Endothelial cell of umbilical vein (primary cell): ENCODE measurements at regions not wholly inside any gene's neighbourhood (a gene's known extent, or its start where the extent isn't known, plus 50 kb on each side); places are given as distances from the start of the nearest gene placed in this dataset.

Source experiments
- BruUV-seq: library from RNA; stranded (reverse); fragments of 400-500 nt; replicated peaks from 2 replicates; lab custom pipeline; 2021; lab: Mats Ljungman, UMichigan
- CTCF ChIA-PET: fragments of 300-600, 350-600 bp; sonication (Branson Sonifier 250); formaldehyde crosslinking; loops from one replicate; lab custom pipeline; 2021; ENCODE audit warnings: antibody characterized with exemption, inconsistent platforms; lab: Charles Lee
- POLR2A ChIA-PET: fragments of 300-600, 350-600 bp; sonication (Branson Sonifier 250); formaldehyde crosslinking; loops from one replicate; lab custom pipeline; 2021; ENCODE audit warnings: antibody characterized with exemption, inconsistent platforms; lab: Charles Lee
- DNase-seq: peaks from one replicate; pipeline ENCODE4 v3.0.0-alpha.2; 2011; ENCODE audit warnings: low read depth, low spot score
- FAIRE-seq: peaks from 2 replicates; lab custom pipeline; 2011; peaks lifted over from hg19 to GRCh38; lab: Jason Lieb, UNC
- H2AFZ ChIP-seq: 2 replicates; pipeline ENCODE4 v1.6.0; 2012; ENCODE audit warnings: low read depth, low read length, control low read depth, inconsistent platforms
- H3K27ac ChIP-seq: 2 replicates; pipeline ENCODE4 v1.5.1; 2011; ENCODE audit warnings: low read depth, mild to moderate bottlenecking, control low read depth, low read length, moderate library complexity; ENCODE audit not compliant: insufficient read depth
- H3K27me3 ChIP-seq, 2 experiments: 2 replicates each; pipeline versions ENCODE4 v1.6.0 to v1.6.1; 2011; ENCODE audit warnings: low read length in 2 of 2, mixed read lengths in 1 of 2; ENCODE audit not compliant: control insufficient read depth in 2 of 2, insufficient read depth in 2 of 2
- H3K36me3 ChIP-seq, 2 experiments: 2 replicates in 1 of 2; 3 replicates in 1 of 2; pipeline ENCODE4 v1.5.1; 2011; ENCODE audit warnings: low read length in 2 of 2, mild to moderate bottlenecking in 1 of 2, moderate library complexity in 1 of 2; ENCODE audit not compliant: control insufficient read depth in 2 of 2, insufficient read depth in 2 of 2; ENCODE audit errors: extremely low read depth in 1 of 2
- H3K4me1 ChIP-seq: 3 replicates; pipeline ENCODE4 v1.5.1; 2011; ENCODE audit warnings: mild to moderate bottlenecking, low read length; ENCODE audit not compliant: control insufficient read depth, insufficient read depth; ENCODE audit errors: extremely low read depth
- H3K4me2 ChIP-seq: 2 replicates; pipeline ENCODE4 v1.6.1; 2011; ENCODE audit warnings: low read length, control low read depth, mixed read lengths; ENCODE audit not compliant: insufficient read depth
- H3K4me3 ChIP-seq, 3 experiments: fragments of 200-600 bp in 1 of 3; sonication (generic), shearing (Covaris generic) in 1 of 3; replicated peaks in 1 of 3; 2 replicates each; pipeline ENCODE4 v1.5.1; 2011 to 2016; ENCODE audit warnings: control low read depth in 3 of 3, low read length in 3 of 3, mild to moderate bottlenecking in 2 of 3, inconsistent platforms in 1 of 3, low read depth in 1 of 3, moderate library complexity in 1 of 3; ENCODE audit not compliant: insufficient read depth in 1 of 3
- H3K79me2 ChIP-seq: 2 replicates; pipeline ENCODE4 v1.6.0; 2012; ENCODE audit warnings: low read length, inconsistent platforms; ENCODE audit not compliant: control insufficient read depth, insufficient read depth
- H3K9ac ChIP-seq: replicated peaks from 2 replicates; pipeline ENCODE3; 2011; ENCODE audit warnings: low read length, control low read depth; ENCODE audit not compliant: insufficient read depth; ENCODE audit errors: extremely low read depth
- H3K9me1 ChIP-seq: replicated peaks from 3 replicates; pipeline ENCODE4 v1.6.0; 2011; ENCODE audit warnings: mild to moderate bottlenecking, low read length; ENCODE audit not compliant: control insufficient read depth, insufficient read depth; ENCODE audit errors: extremely low read depth
- H3K9me3 ChIP-seq: replicated peaks from 2 replicates; pipeline ENCODE4 v1.5.1; 2012; ENCODE audit warnings: low read length, inconsistent platforms; ENCODE audit not compliant: control insufficient read depth, insufficient read depth
- H4K20me1 ChIP-seq: replicated peaks from 2 replicates; pipeline ENCODE3; 2011; ENCODE audit warnings: mild to moderate bottlenecking, low read length; ENCODE audit not compliant: control insufficient read depth, insufficient read depth; ENCODE audit errors: extremely low read depth
- EZH2 ChIP-seq: IDR thresholded peaks from 2 replicates; pipeline ENCODE4 v1.6.1; 2012; ENCODE audit warnings: borderline replicate concordance, low read depth, mild to moderate bottlenecking, moderate library complexity, low read length, inconsistent platforms; ENCODE audit not compliant: severe bottlenecking
- FOS ChIP-seq: IDR thresholded peaks from 2 replicates; pipeline ENCODE4 v1.6.1; 2011; ENCODE audit warnings: mild to moderate bottlenecking, low read length, moderate library complexity, borderline replicate concordance; ENCODE audit not compliant: insufficient read depth
- GATA2 ChIP-seq: IDR thresholded peaks from 2 replicates; pipeline ENCODE4 v1.7.0; 2011; ENCODE audit warnings: low read depth, mild to moderate bottlenecking, moderate library complexity, mixed read lengths, low read length; ENCODE audit not compliant: insufficient read length, insufficient read depth
- JUN ChIP-seq: IDR thresholded peaks from 2 replicates; pipeline ENCODE4 v1.6.1; 2011; ENCODE audit warnings: borderline replicate concordance, low read depth; ENCODE audit not compliant: insufficient read length, insufficient read depth
- MYC ChIP-seq: IDR thresholded peaks from one replicate; pipeline ENCODE4 v1.6.1; 2011; ENCODE audit warnings: mild to moderate bottlenecking, low read depth, low read length
- POLR2A ChIP-seq: IDR thresholded peaks from 2 replicates; pipeline ENCODE4 v1.6.1; 2012; ENCODE audit warnings: low read depth, mild to moderate bottlenecking, control low read depth, low read length
- POLR2AphosphoS5 ChIP-seq: IDR thresholded peaks from 2 replicates; pipeline ENCODE4 v1.6.1; 2012; ENCODE audit warnings: low read depth, mild to moderate bottlenecking, control low read depth, low read length, moderate library complexity; ENCODE audit not compliant: insufficient read depth
- dilution Hi-C: fragments of 300-500 bp; cut with MboI; formaldehyde crosslinking; loops from one replicate; pipeline ENCODE4 v1.15.0; 2019; ENCODE audit warnings: low sequenced_read_pairs; ENCODE audit not compliant: extremely low pct_ligation_motif_present
- intact Hi-C: fragments of 100-400 bp; cut with micrococcal nuclease; formaldehyde crosslinking; loops from one replicate; pipeline ENCODE4 v1.10.0; 2022
- TF ChIP-seq, protein P1 (sequence below): IDR thresholded peaks from 2 replicates; pipeline ENCODE4 v1.6.1; 2011; ENCODE audit not compliant: insufficient read depth, insufficient read length
- TF ChIP-seq, protein P2 (sequence below), 2 donors: IDR thresholded peaks; 1 replicate in 1 of 2; 2 replicates in 1 of 2; pipeline ENCODE4 v1.5.1; 2011; ENCODE audit warnings: low read length in 2 of 2, mild to moderate bottlenecking in 2 of 2, moderate library complexity in 2 of 2, control low read depth in 1 of 2, inconsistent platforms in 1 of 2, low read depth in 1 of 2; ENCODE audit not compliant: insufficient read depth in 1 of 2; ENCODE audit errors: extremely low read depth in 1 of 2

DNA sequence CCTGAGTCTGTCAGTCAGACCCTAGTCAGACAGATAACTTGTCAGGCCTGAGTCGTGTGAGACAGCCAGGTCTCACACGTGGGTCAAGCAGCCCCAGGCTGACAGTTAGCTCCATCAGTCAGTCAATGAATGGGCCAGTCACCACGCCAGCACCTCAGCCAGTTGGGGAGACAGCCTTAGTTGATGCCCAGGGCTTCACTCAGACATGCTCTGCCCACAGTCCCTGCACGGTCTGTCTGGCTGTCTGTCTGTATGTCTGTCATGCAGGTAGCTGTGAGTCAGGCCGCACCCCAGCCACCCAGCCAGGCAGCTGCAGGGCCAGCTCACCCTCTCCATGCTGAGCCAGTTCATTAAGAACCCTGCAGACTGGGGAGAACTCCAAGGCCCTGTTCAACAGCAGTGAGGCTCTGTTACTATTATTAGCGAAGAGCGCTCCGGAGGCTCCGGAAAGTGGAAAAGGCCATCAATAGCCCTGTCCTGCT lies 141.1 kb upstream of the PCBD1 start:
- Histone ChIP-seq H3K27ac (no peak overlapping the region), H2AFZ (no peak overlapping the region), H3K4me2 (no peak overlapping the region), H4K20me1 (no peaks in the 10 kb centered on the region), H3K9me1 (no peaks in the 10 kb centered on the region), H3K79me2 (no peaks in the 10 kb centered on the region), H3K4me1 (no peaks in the 10 kb centered on the region), H3K9me3 (no peaks in the 10 kb centered on the region), H3K27me3 (peaks cover 3 to 11% of the 10 kb centered on the region in 2 experiments), H3K4me3 (no peak overlapping the region), H3K9ac (no peak overlapping the region), H3K36me3 (no peaks in the 10 kb centered on the region)
- TF ChIP-seq, protein P1, sequence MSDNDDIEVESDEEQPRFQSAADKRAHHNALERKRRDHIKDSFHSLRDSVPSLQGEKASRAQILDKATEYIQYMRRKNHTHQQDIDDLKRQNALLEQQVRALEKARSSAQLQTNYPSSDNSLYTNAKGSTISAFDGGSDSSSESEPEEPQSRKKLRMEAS, result no peak
- no peak for TF ChIP-seq JUN
- TF ChIP-seq, protein P2, sequence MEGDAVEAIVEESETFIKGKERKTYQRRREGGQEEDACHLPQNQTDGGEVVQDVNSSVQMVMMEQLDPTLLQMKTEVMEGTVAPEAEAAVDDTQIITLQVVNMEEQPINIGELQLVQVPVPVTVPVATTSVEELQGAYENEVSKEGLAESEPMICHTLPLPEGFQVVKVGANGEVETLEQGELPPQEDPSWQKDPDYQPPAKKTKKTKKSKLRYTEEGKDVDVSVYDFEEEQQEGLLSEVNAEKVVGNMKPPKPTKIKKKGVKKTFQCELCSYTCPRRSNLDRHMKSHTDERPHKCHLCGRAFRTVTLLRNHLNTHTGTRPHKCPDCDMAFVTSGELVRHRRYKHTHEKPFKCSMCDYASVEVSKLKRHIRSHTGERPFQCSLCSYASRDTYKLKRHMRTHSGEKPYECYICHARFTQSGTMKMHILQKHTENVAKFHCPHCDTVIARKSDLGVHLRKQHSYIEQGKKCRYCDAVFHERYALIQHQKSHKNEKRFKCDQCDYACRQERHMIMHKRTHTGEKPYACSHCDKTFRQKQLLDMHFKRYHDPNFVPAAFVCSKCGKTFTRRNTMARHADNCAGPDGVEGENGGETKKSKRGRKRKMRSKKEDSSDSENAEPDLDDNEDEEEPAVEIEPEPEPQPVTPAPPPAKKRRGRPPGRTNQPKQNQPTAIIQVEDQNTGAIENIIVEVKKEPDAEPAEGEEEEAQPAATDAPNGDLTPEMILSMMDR (IDR thresholded peaks at IDR 0.05; ENCODE audit: extremely low read depth in 1 of 2, insufficient read depth in 1 of 2, low read depth in 1 of 2, low read length in 2 of 2), result no peak
- no peak for TF ChIP-seq POLR2A
- no peak for TF ChIP-seq POLR2AphosphoS5
- no peak for TF ChIP-seq FOS
- no peak for TF ChIP-seq GATA2
- intact Hi-C loops, result no loop called here
- CTCF ChIA-PET, result no interaction called here
- no peak for DNase-seq
- BruUV-seq, result no TSS peak
- POLR2A ChIA-PET, result no interaction called here
- dilution Hi-C loops, result no loop called here
- FAIRE-seq, result no peak

DNA sequence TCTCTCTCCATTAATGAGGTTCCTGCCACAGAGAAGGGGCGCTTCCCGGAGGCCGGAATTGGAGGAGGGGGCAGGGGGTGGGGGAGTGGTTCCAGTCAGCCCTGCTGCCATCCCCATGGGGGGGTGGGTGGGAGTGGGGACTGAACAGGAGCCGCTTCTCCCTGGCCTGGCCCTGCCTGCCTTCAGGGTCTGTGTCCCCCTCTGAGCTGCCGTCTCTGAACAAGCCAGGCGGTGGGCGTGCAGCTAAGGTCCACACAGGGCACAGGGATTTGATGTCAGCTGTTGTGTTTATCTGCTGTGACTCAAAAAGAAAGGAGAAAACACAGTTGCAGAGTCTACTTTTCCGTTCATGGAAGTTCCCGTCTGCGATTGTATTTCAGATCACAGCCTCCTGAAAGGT lies 141.5 kb upstream of the PCBD1 start:
- Histone ChIP-seq H3K4me2 (no peak overlapping the region), H3K9ac (no peak overlapping the region), H4K20me1 (no peaks in the 10 kb centered on the region), H3K36me3 (no peaks in the 10 kb centered on the region), H3K27me3 (peaks cover 2 to 11% of the 10 kb centered on the region in 2 experiments), H3K9me3 (no peaks in the 10 kb centered on the region), H3K79me2 (no peaks in the 10 kb centered on the region), H3K4me3 (no peak overlapping the region), H3K9me1 (no peaks in the 10 kb centered on the region), H3K4me1 (no peaks in the 10 kb centered on the region), H3K27ac (no peak overlapping the region), H2AFZ (no peak overlapping the region)
- no peak for DNase-seq
- no TSS peak for BruUV-seq
- dilution Hi-C loops (no loop called here), intact Hi-C loops (no loop called here)
- no peak for TF ChIP-seq GATA2
- TF ChIP-seq, protein P2 (IDR thresholded peaks at IDR 0.05; ENCODE audit: extremely low read depth in 1 of 2, insufficient read depth in 1 of 2, low read depth in 1 of 2, low read length in 2 of 2), result no peak
- no peak for TF ChIP-seq POLR2A
- TF ChIP-seq POLR2AphosphoS5, result no peak
- no peak for TF ChIP-seq EZH2
- TF ChIP-seq MYC, result no peak
- TF ChIP-seq, protein P1, result no peak
- no peak for TF ChIP-seq JUN
- POLR2A ChIA-PET, result no interaction called here
- FAIRE-seq, result no peak
- CTCF ChIA-PET, result no interaction called here
